ENCODE measurements at regions not wholly inside any gene's neighbourhood (a gene's known extent, or its start where the extent isn't known, plus 50 kb on each side); places are given as distances from the start of the nearest gene placed in this dataset.

DNA sequence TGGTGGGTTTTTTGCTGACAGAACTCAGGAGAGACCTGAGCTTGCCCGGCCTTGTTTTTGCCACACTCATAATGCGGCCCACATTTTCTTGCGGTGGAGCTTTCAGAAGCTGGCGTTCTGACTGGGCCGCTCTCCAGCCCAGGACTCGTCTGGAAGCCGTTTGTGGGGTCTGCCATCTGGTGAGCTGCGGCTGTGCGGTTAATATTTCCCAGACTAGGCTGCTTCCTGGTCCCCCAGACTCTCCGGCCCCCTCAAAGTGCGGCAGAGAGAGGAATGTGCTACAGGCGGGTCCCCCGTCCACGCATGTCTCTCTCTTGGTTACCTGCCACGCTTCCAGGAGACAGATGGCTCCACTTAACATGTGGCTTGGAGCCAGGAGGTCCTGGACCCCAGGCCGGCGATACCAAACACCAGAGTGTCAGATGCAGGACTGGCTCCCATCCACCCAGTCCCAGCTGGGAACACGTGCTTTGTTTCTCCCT, 128.9 kb upstream of the PMEPA1 start:
- no peak for TF ChIP-seq RCOR1 (IDR thresholded peaks at IDR 0.05; ENCODE audit: insufficient replicate concordance, low read length)
- TF ChIP-seq, protein P1, sequence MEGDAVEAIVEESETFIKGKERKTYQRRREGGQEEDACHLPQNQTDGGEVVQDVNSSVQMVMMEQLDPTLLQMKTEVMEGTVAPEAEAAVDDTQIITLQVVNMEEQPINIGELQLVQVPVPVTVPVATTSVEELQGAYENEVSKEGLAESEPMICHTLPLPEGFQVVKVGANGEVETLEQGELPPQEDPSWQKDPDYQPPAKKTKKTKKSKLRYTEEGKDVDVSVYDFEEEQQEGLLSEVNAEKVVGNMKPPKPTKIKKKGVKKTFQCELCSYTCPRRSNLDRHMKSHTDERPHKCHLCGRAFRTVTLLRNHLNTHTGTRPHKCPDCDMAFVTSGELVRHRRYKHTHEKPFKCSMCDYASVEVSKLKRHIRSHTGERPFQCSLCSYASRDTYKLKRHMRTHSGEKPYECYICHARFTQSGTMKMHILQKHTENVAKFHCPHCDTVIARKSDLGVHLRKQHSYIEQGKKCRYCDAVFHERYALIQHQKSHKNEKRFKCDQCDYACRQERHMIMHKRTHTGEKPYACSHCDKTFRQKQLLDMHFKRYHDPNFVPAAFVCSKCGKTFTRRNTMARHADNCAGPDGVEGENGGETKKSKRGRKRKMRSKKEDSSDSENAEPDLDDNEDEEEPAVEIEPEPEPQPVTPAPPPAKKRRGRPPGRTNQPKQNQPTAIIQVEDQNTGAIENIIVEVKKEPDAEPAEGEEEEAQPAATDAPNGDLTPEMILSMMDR (conservative IDR thresholded peaks at IDR 0.05; ENCODE audit: low read depth, low read length), result no peak
- no peak for TF ChIP-seq POLR2A (IDR thresholded peaks at IDR 0.05; ENCODE audit: low read depth, low read length)
- TF ChIP-seq NFE2L2 (IDR thresholded peaks at IDR 0.05; ENCODE audit: low read depth, low read length), result no peak
- TF ChIP-seq MAZ (IDR thresholded peaks at IDR 0.05; ENCODE audit: borderline replicate concordance, low read depth, low read length), result no peak
- TF ChIP-seq, protein P2, sequence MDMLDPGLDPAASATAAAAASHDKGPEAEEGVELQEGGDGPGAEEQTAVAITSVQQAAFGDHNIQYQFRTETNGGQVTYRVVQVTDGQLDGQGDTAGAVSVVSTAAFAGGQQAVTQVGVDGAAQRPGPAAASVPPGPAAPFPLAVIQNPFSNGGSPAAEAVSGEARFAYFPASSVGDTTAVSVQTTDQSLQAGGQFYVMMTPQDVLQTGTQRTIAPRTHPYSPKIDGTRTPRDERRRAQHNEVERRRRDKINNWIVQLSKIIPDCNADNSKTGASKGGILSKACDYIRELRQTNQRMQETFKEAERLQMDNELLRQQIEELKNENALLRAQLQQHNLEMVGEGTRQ (IDR thresholded peaks at IDR 0.05; ENCODE audit: low read depth, low read length), result no peak
- TF ChIP-seq MAFK (IDR thresholded peaks at IDR 0.05; ENCODE audit: low read depth, low read length), result no peak
- TF ChIP-seq BHLHE40 (IDR thresholded peaks at IDR 0.05; ENCODE audit: low read depth, low read length), result no peak
- TF ChIP-seq CHD1 (IDR thresholded peaks at IDR 0.05; ENCODE audit: low read depth, low read length), result no peak
- TF ChIP-seq, protein P3, sequence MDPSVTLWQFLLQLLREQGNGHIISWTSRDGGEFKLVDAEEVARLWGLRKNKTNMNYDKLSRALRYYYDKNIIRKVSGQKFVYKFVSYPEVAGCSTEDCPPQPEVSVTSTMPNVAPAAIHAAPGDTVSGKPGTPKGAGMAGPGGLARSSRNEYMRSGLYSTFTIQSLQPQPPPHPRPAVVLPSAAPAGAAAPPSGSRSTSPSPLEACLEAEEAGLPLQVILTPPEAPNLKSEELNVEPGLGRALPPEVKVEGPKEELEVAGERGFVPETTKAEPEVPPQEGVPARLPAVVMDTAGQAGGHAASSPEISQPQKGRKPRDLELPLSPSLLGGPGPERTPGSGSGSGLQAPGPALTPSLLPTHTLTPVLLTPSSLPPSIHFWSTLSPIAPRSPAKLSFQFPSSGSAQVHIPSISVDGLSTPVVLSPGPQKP (IDR thresholded peaks at IDR 0.05; ENCODE audit: borderline replicate concordance, low read depth, low read length), result no peak
- TF ChIP-seq CEBPB (IDR thresholded peaks at IDR 0.05; ENCODE audit: low read depth, low read length), result no peak
- no peak for TF ChIP-seq RFX5 (IDR thresholded peaks at IDR 0.05; ENCODE audit: low read depth, low read length)
- no peak for TF ChIP-seq FOS (IDR thresholded peaks at IDR 0.05; ENCODE audit: low read depth, low read length)
- TF ChIP-seq SMC3 (IDR thresholded peaks at IDR 0.05; ENCODE audit: low read depth, low read length), result no peak

Data from IMR-90 (cell line).